CD14-positive monocyte (primary cell): ENCODE measurements at regions not wholly inside any gene's neighbourhood (a gene's known extent, or its start where the extent isn't known, plus 50 kb on each side); places are given as distances from the start of the nearest gene placed in this dataset.

ENCODE experiments used
- DNase-seq, 3 donors: peaks; one replicate each; pipeline ENCODE4 v3.0.0-alpha.2; 2011 to 2022
- H2AFZ ChIP-seq: 2 replicates; pipeline ENCODE4 v1.6.0; 2012; ENCODE audit warnings: mild to moderate bottlenecking, low read depth, low read length, inconsistent platforms; ENCODE audit not compliant: insufficient read depth, poor library complexity, severe bottlenecking
- H3K27ac ChIP-seq, 2 donors: 1 replicate in 1 of 2; 2 replicates in 1 of 2; pipeline ENCODE4 v1.5.1; 2012 to 2013; ENCODE audit warnings: low read length in 2 of 2, control low read depth in 1 of 2, inconsistent platforms in 1 of 2, low read depth in 1 of 2, mild to moderate bottlenecking in 1 of 2
- H3K27me3 ChIP-seq, 2 donors: one replicate each; pipeline versions ENCODE4 v1.6.0 to v1.6.1; 2011 to 2013; ENCODE audit warnings: low read length in 2 of 2; ENCODE audit not compliant: control insufficient read depth in 2 of 2, insufficient read depth in 2 of 2
- H3K36me3 ChIP-seq, 2 donors: replicated peaks in 1 of 2; 1 replicate in 1 of 2; 2 replicates in 1 of 2; pipeline versions ENCODE4 v1.5.1 to v1.6.1; 2012 to 2013; ENCODE audit warnings: low read length in 2 of 2, control low read depth in 1 of 2, inconsistent platforms in 1 of 2, mild to moderate bottlenecking in 1 of 2; ENCODE audit not compliant: insufficient read depth in 2 of 2, control insufficient read depth in 1 of 2
- H3K4me1 ChIP-seq, 2 donors: 1 replicate in 1 of 2; 2 replicates in 1 of 2; pipeline versions ENCODE4 v1.5.1 to v1.6.1; 2012 to 2013; ENCODE audit warnings: low read length in 2 of 2, control low read depth in 1 of 2, inconsistent platforms in 1 of 2, mild to moderate bottlenecking in 1 of 2, moderate library complexity in 1 of 2; ENCODE audit not compliant: insufficient read depth in 2 of 2, control insufficient read depth in 1 of 2
- H3K4me2 ChIP-seq: replicated peaks from 2 replicates; pipeline ENCODE3; 2012; ENCODE audit warnings: low read length, moderate library complexity, mild to moderate bottlenecking; ENCODE audit not compliant: poor library complexity, severe bottlenecking; ENCODE audit errors: extremely low read depth
- H3K4me3 ChIP-seq, 3 experiments: fragments of 200-600 bp in 1 of 3; sonication (generic) in 1 of 3; replicated peaks in 1 of 3; 1 replicate in 2 of 3; 2 replicates in 1 of 3; pipeline ENCODE4 v1.5.1; 2011 to 2013; ENCODE audit warnings: low read length in 3 of 3, mild to moderate bottlenecking in 3 of 3, control low read depth in 2 of 3, low read depth in 2 of 3, inconsistent platforms in 1 of 3, moderate library complexity in 1 of 3
- H3K79me2 ChIP-seq: 2 replicates; pipeline ENCODE4 v1.6.0; 2012; ENCODE audit warnings: mild to moderate bottlenecking, control low read depth, inconsistent platforms, low read length, moderate library complexity; ENCODE audit not compliant: insufficient read depth
- H3K9ac ChIP-seq: 2 replicates; pipeline ENCODE4 v1.6.0; 2017; ENCODE audit warnings: low read length, mild to moderate bottlenecking; ENCODE audit not compliant: insufficient read depth, poor library complexity, severe bottlenecking
- H3K9me3 ChIP-seq, 2 donors: replicated peaks in 1 of 2; 1 replicate in 1 of 2; 2 replicates in 1 of 2; pipeline versions ENCODE4 v1.5.1 to v1.6.1; 2012 to 2013; ENCODE audit warnings: low read length in 2 of 2, control low read depth in 1 of 2; ENCODE audit not compliant: control insufficient read depth in 1 of 2, insufficient read depth in 1 of 2
- H4K20me1 ChIP-seq: 2 replicates; pipeline ENCODE4 v1.6.0; 2012; ENCODE audit warnings: mild to moderate bottlenecking, low read length, control low read depth, moderate library complexity; ENCODE audit not compliant: insufficient read depth
- H3K27ac Mint-ChIP-seq, 7 donors: one replicate each; pipeline ENCODE4 v1.8.0; 2020; ENCODE audit warnings: mild to moderate bottlenecking in 7 of 7, mixed read lengths in 7 of 7, moderate library complexity in 6 of 7, inconsistent platforms in 2 of 7
- H3K27me3 Mint-ChIP-seq, 3 donors: one replicate each; pipeline ENCODE4 v1.8.0; 2021 to 2022; ENCODE audit warnings: low read depth in 3 of 3, mild to moderate bottlenecking in 3 of 3, mixed read lengths in 3 of 3, moderate library complexity in 3 of 3, inconsistent platforms in 1 of 3
- H3K36me3 Mint-ChIP-seq, 2 donors: one replicate each; pipeline ENCODE4 v1.8.0; 2020; ENCODE audit warnings: mixed read lengths in 2 of 2, inconsistent platforms in 1 of 2, mild to moderate bottlenecking in 1 of 2
- H3K4me1 Mint-ChIP-seq: one replicate; pipeline ENCODE4 v1.8.0; 2020; ENCODE audit warnings: mild to moderate bottlenecking, mixed read lengths
- H3K4me3 Mint-ChIP-seq, 2 donors: one replicate each; pipeline ENCODE4 v1.8.0; 2020; ENCODE audit warnings: mild to moderate bottlenecking in 2 of 2, mixed read lengths in 2 of 2, moderate library complexity in 1 of 2
- H3K9me3 Mint-ChIP-seq, 7 donors: one replicate each; pipeline ENCODE4 v1.8.0; 2020 to 2022; ENCODE audit warnings: mixed read lengths in 7 of 7, mild to moderate bottlenecking in 6 of 7, moderate library complexity in 6 of 7, inconsistent platforms in 2 of 7
- WGBS: methylation state at CpG from one replicate; pipeline ENCODE4 v1.1.5; 2013; ENCODE audit warnings: missing lambda C conversion rate; ENCODE audit not compliant: insufficient coverage; 5-methylcytosine and 5-hydroxymethylcytosine counted together
- intact Hi-C, 2 donors: fragments of 100-400 bp; cut with micrococcal nuclease; formaldehyde crosslinking; loops; one replicate each; pipeline versions ENCODE4 v1.15.0 to v1.15.1; 2023
- TF ChIP-seq, protein P1 (sequence below): fragments of 200-600 bp; IDR thresholded peaks from one replicate; pipeline ENCODE4 v1.8.0; 2022; ENCODE audit warnings: antibody characterized with exemption, mild to moderate bottlenecking

DNA sequence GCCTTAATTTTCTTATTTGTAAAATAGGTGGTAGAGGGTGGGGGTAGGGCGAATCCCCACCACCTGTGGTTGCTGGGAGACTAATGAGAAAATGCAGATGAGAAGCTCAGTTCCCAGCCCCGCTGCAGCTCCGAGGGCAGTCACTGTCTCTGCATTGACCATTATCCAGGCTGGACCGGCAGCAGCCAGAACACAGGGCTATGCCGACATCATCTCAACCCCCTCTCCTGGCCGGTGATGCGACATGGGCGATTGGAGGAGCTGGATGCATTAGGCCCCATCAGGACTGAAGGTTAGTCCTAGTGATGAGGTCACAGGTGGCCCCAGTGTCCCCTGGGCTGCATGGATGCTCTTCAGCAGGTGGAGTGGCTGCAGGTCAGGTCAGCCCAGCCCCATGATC, 412.4 kb downstream of the CTTN start:
- H3K4me3 Mint-ChIP-seq, result no peak overlapping the region
- H3K27me3 Mint-ChIP-seq, result peaks cover 4 to 7% (median 7%) of the 10 kb centered on the region in 3 donors
- H3K36me3 Mint-ChIP-seq, result no peaks in the 10 kb centered on the region
- H3K27me3 ChIP-seq, result no peaks in the 10 kb centered on the region
- H4K20me1 ChIP-seq, result no peaks in the 10 kb centered on the region
- no peak overlapping the region for H3K4me3 ChIP-seq
- no peaks in the 10 kb centered on the region for H3K36me3 ChIP-seq
- H3K4me2 ChIP-seq, result no peak overlapping the region
- H3K4me1 Mint-ChIP-seq, result no peaks in the 10 kb centered on the region
- intact Hi-C loops, result no loop called here
- H3K4me1 ChIP-seq, result no peaks in the 10 kb centered on the region
- TF ChIP-seq, protein P1, sequence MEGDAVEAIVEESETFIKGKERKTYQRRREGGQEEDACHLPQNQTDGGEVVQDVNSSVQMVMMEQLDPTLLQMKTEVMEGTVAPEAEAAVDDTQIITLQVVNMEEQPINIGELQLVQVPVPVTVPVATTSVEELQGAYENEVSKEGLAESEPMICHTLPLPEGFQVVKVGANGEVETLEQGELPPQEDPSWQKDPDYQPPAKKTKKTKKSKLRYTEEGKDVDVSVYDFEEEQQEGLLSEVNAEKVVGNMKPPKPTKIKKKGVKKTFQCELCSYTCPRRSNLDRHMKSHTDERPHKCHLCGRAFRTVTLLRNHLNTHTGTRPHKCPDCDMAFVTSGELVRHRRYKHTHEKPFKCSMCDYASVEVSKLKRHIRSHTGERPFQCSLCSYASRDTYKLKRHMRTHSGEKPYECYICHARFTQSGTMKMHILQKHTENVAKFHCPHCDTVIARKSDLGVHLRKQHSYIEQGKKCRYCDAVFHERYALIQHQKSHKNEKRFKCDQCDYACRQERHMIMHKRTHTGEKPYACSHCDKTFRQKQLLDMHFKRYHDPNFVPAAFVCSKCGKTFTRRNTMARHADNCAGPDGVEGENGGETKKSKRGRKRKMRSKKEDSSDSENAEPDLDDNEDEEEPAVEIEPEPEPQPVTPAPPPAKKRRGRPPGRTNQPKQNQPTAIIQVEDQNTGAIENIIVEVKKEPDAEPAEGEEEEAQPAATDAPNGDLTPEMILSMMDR, result no peak
- H3K27ac Mint-ChIP-seq, result no peak overlapping the region
- no peaks in the 10 kb centered on the region for H3K79me2 ChIP-seq
- no peak overlapping the region for H2AFZ ChIP-seq
- H3K9me3 ChIP-seq, result no peaks in the 10 kb centered on the region
- no peak overlapping the region for H3K9ac ChIP-seq
- no peak for DNase-seq
- no peak overlapping the region for H3K27ac ChIP-seq
- H3K9me3 Mint-ChIP-seq, result no peaks in the 10 kb centered on the region
- WGBS, result 95% methylated on average over 7 of the region's 8 CpGs

DNA sequence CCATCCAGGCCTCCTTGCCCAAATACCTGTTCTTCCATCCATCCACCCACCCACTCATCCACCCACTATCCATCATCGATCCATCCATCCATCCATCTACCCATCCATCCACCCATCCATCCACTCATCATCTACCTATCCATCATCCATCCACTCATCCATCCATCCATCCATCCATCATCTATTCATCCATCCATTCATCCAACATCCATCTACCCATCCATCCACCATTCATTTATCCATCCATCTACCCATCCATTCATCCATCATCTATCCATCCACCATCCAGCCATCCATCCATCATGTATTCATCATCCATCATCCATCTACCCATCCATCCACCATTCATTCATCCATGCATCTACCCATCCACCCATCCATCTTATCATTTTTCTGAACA, 413.2 kb downstream of the CTTN start:
- DNase-seq, result no peak
- no peaks in the 10 kb centered on the region for H3K9me3 ChIP-seq
- no peaks in the 10 kb centered on the region for H4K20me1 ChIP-seq
- H3K27ac Mint-ChIP-seq, result no peak overlapping the region
- no peaks in the 10 kb centered on the region for H3K27me3 ChIP-seq
- no peak overlapping the region for H3K9ac ChIP-seq
- no peak overlapping the region for H3K4me2 ChIP-seq
- intact Hi-C loops, result no loop called here
- H2AFZ ChIP-seq, result no peak overlapping the region
- H3K27me3 Mint-ChIP-seq, result peaks cover 4 to 7% (median 6%) of the 10 kb centered on the region in 3 donors
- 84% methylated on average over 1 of the region's 1 CpG for WGBS
- H3K36me3 Mint-ChIP-seq, result no peaks in the 10 kb centered on the region
- H3K4me3 Mint-ChIP-seq, result no peak overlapping the region
- H3K4me1 Mint-ChIP-seq, result no peaks in the 10 kb centered on the region
- H3K4me1 ChIP-seq, result no peaks in the 10 kb centered on the region
- H3K27ac ChIP-seq, result no peak overlapping the region
- no peaks in the 10 kb centered on the region for H3K9me3 Mint-ChIP-seq
- no peaks in the 10 kb centered on the region for H3K79me2 ChIP-seq
- H3K36me3 ChIP-seq, result no peaks in the 10 kb centered on the region
- H3K4me3 ChIP-seq, result no peak overlapping the region
- TF ChIP-seq, protein P1, result no peak
